ENCODE measurements at regions not wholly inside any gene's neighbourhood (a gene's known extent, or its start where the extent isn't known, plus 50 kb on each side); places are given as distances from the start of the nearest gene placed in this dataset.

GRCh38 chr10:52965938-52966401 lies 193.4 kb upstream of the MBL2 start:
- no peaks in the 10 kb centered on the region for H3K36me3 ChIP-seq (ENCODE audit: insufficient read depth, low read length)
- H3K9me3 ChIP-seq (ENCODE audit: low read depth, low read length): no peaks in the 10 kb centered on the region
- H3K27ac ChIP-seq: no peak overlapping the region
- no peak for TF ChIP-seq FOXP2 (optimal IDR thresholded peaks at IDR 0.05; ENCODE audit: control extremely low read depth, extremely low read length, insufficient read depth)
- TF ChIP-seq POLR2AphosphoS5 (IDR thresholded peaks at IDR 0.05; ENCODE audit: borderline replicate concordance, low read depth, low read length): no peak
- TF ChIP-seq EZH2 (IDR thresholded peaks at IDR 0.05): no peak
- no peak overlapping the region for H3K4me3 ChIP-seq
- DNase-seq (ENCODE audit: low read depth, low spot score): no peak
- H3K9ac ChIP-seq (ENCODE audit: insufficient read length): no peak overlapping the region

GRCh38 chr10:52965509-52965908 lies 192.9 kb upstream of the MBL2 start:
- Histone ChIP-seq H3K36me3 (ENCODE audit: insufficient read depth, low read length) (no peaks in the 10 kb centered on the region), H3K27ac (no peak overlapping the region), H3K4me3 (no peak overlapping the region), H3K9ac (ENCODE audit: insufficient read length) (no peak overlapping the region), H3K9me3 (ENCODE audit: low read depth, low read length) (no peaks in the 10 kb centered on the region)
- DNase-seq (ENCODE audit: low read depth, low spot score): no peak
- TF ChIP-seq POLR2AphosphoS5 (IDR thresholded peaks at IDR 0.05; ENCODE audit: borderline replicate concordance, low read depth, low read length): no peak
- TF ChIP-seq FOXP2 (optimal IDR thresholded peaks at IDR 0.05; ENCODE audit: control extremely low read depth, extremely low read length, insufficient read depth): no peak
- no peak for TF ChIP-seq EZH2 (IDR thresholded peaks at IDR 0.05)

GRCh38 chr10:52961323-52961722 lies 188.7 kb upstream of the MBL2 start:
- Histone ChIP-seq H3K9me3 (ENCODE audit: low read depth, low read length) (no peaks in the 10 kb centered on the region), H3K36me3 (ENCODE audit: insufficient read depth, low read length) (no peaks in the 10 kb centered on the region), H3K27ac (peak overlapping the region; percentile 5; the same call in 1 of the 2 replicates), H3K4me3 (no peak overlapping the region), H3K9ac (ENCODE audit: insufficient read length) (no peak overlapping the region)
- TF ChIP-seq POLR2AphosphoS5 (IDR thresholded peaks at IDR 0.05; ENCODE audit: borderline replicate concordance, low read depth, low read length) (no peak), FOXP2 (optimal IDR thresholded peaks at IDR 0.05; ENCODE audit: control extremely low read depth, extremely low read length, insufficient read depth) (no peak), EZH2 (IDR thresholded peaks at IDR 0.05) (no peak)
- no peak for DNase-seq (ENCODE audit: low read depth, low spot score)

- Histone ChIP-seq H3K9me3 (ENCODE audit: low read depth, low read length) (no peaks in the 10 kb centered on the region), H3K36me3 (ENCODE audit: insufficient read depth, low read length) (no peaks in the 10 kb centered on the region), H3K9ac (ENCODE audit: insufficient read length) (no peak overlapping the region), H3K27ac (no peak overlapping the region), H3K4me3 (no peak overlapping the region)
- no peak for TF ChIP-seq EZH2 (IDR thresholded peaks at IDR 0.05)
- no peak for TF ChIP-seq POLR2AphosphoS5 (IDR thresholded peaks at IDR 0.05; ENCODE audit: borderline replicate concordance, low read depth, low read length)
- TF ChIP-seq FOXP2 (optimal IDR thresholded peaks at IDR 0.05; ENCODE audit: control extremely low read depth, extremely low read length, insufficient read depth): no peak
- no peak for DNase-seq (ENCODE audit: low read depth, low spot score)
Measured at GRCh38 chr10:52959810-52960209, 187.2 kb upstream of the MBL2 start.

GRCh38 chr10:52956861-52957260 lies 184.3 kb upstream of the MBL2 start:
- TF ChIP-seq POLR2AphosphoS5 (IDR thresholded peaks at IDR 0.05; ENCODE audit: borderline replicate concordance, low read depth, low read length): no peak
- no peak for TF ChIP-seq FOXP2 (optimal IDR thresholded peaks at IDR 0.05; ENCODE audit: control extremely low read depth, extremely low read length, insufficient read depth)
- no peak for TF ChIP-seq EZH2 (IDR thresholded peaks at IDR 0.05)
- no peak overlapping the region for H3K27ac ChIP-seq
- no peak for DNase-seq (ENCODE audit: low read depth, low spot score)
- H3K36me3 ChIP-seq (ENCODE audit: insufficient read depth, low read length): no peaks in the 10 kb centered on the region
- H3K9ac ChIP-seq (ENCODE audit: insufficient read length): no peak overlapping the region
- no peak overlapping the region for H3K4me3 ChIP-seq
- no peaks in the 10 kb centered on the region for H3K9me3 ChIP-seq (ENCODE audit: low read depth, low read length)

GRCh38 chr10:52956461-52956860 lies 183.9 kb upstream of the MBL2 start:
- no peak for DNase-seq (ENCODE audit: low read depth, low spot score)
- Histone ChIP-seq H3K4me3 (no peak overlapping the region), H3K36me3 (ENCODE audit: insufficient read depth, low read length) (no peaks in the 10 kb centered on the region), H3K9ac (ENCODE audit: insufficient read length) (no peak overlapping the region), H3K27ac (no peak overlapping the region), H3K9me3 (ENCODE audit: low read depth, low read length) (no peaks in the 10 kb centered on the region)
- TF ChIP-seq EZH2 (IDR thresholded peaks at IDR 0.05): no peak
- TF ChIP-seq FOXP2 (optimal IDR thresholded peaks at IDR 0.05; ENCODE audit: control extremely low read depth, extremely low read length, insufficient read depth): no peak
- no peak for TF ChIP-seq POLR2AphosphoS5 (IDR thresholded peaks at IDR 0.05; ENCODE audit: borderline replicate concordance, low read depth, low read length)

- DNase-seq (ENCODE audit: low read depth, low spot score): no peak
- H3K27ac ChIP-seq: no peak overlapping the region
- no peak overlapping the region for H3K9ac ChIP-seq (ENCODE audit: insufficient read length)
- no peak overlapping the region for H3K4me3 ChIP-seq
- H3K36me3 ChIP-seq (ENCODE audit: insufficient read depth, low read length): no peaks in the 10 kb centered on the region
- no peaks in the 10 kb centered on the region for H3K9me3 ChIP-seq (ENCODE audit: low read depth, low read length)
- TF ChIP-seq POLR2AphosphoS5 (IDR thresholded peaks at IDR 0.05; ENCODE audit: borderline replicate concordance, low read depth, low read length) (no peak), EZH2 (IDR thresholded peaks at IDR 0.05) (no peak), FOXP2 (optimal IDR thresholded peaks at IDR 0.05; ENCODE audit: control extremely low read depth, extremely low read length, insufficient read depth) (no peak)
Measured at GRCh38 chr10:52955337-52955736, 182.8 kb upstream of the MBL2 start.

GRCh38 chr10:52954407-52954806 lies 181.8 kb upstream of the MBL2 start:
- no peaks in the 10 kb centered on the region for H3K36me3 ChIP-seq (ENCODE audit: insufficient read depth, low read length)
- no peaks in the 10 kb centered on the region for H3K9me3 ChIP-seq (ENCODE audit: low read depth, low read length)
- H3K9ac ChIP-seq (ENCODE audit: insufficient read length): no peak overlapping the region
- no peak for TF ChIP-seq FOXP2 (optimal IDR thresholded peaks at IDR 0.05; ENCODE audit: control extremely low read depth, extremely low read length, insufficient read depth)
- no peak for TF ChIP-seq POLR2AphosphoS5 (IDR thresholded peaks at IDR 0.05; ENCODE audit: borderline replicate concordance, low read depth, low read length)
- TF ChIP-seq EZH2 (IDR thresholded peaks at IDR 0.05): no peak
- no peak overlapping the region for H3K4me3 ChIP-seq
- DNase-seq (ENCODE audit: low read depth, low spot score): no peak
- no peak overlapping the region for H3K27ac ChIP-seq

GRCh38 chr10:52952391-52953055 lies 179.9 kb upstream of the MBL2 start:
- Histone ChIP-seq H3K9me3 (ENCODE audit: low read depth, low read length) (no peaks in the 10 kb centered on the region), H3K36me3 (ENCODE audit: insufficient read depth, low read length) (no peaks in the 10 kb centered on the region), H3K27ac (no peak overlapping the region), H3K4me3 (no peak overlapping the region), H3K9ac (ENCODE audit: insufficient read length) (no peak overlapping the region)
- DNase-seq (ENCODE audit: low read depth, low spot score): no peak
- no peak for TF ChIP-seq EZH2 (IDR thresholded peaks at IDR 0.05)
- TF ChIP-seq POLR2AphosphoS5 (IDR thresholded peaks at IDR 0.05; ENCODE audit: borderline replicate concordance, low read depth, low read length): no peak
- TF ChIP-seq FOXP2 (optimal IDR thresholded peaks at IDR 0.05; ENCODE audit: control extremely low read depth, extremely low read length, insufficient read depth): no peak

All from SK-N-MC (cell line).